ENCODE measurements at regions not wholly inside any gene's neighbourhood (a gene's known extent, or its start where the extent isn't known, plus 50 kb on each side); places are given as distances from the start of the nearest gene placed in this dataset.
"Not testable (repeated sequence)": the region's sequence is repeated elsewhere in the genome, so short reads cannot be mapped to it uniquely, and the experiment has no call there.

DNA sequence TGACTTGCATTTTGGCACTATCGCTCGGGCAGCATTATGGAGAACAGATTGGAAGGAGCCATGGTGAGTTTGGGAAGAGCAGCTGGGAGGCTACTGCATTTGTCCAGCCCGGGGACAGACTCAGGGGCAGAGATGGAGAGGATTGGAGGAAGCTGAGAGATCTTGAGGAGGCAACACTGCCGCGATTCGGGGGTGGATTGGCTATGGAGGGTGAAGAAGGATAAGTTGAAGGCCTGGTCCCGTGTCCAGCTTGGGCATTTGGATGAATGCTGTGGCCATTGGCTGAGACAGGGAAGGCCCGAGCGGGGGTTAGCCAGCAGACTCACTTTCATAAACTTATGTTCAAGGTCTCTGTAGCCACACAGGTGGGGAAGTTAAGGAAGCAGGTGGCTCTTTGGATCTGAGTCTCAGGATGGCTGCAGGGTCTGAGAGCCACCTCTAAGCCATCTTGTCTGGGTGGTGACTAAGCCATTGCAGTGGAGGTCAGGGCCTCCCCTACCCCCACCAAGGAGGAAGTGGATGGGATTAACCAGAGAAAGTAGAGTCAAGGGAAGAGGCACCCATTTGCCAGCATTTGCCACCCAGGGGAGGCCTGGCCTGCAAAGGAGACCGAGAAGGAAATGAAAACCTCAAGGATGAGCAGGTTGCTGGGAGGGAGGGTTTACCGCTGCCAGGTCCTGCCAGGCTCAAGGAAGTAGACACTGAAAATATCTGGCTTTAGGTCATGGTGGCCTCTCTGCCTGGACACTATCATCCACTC is 144.0 kb upstream of the TLE3 start:
- DNase-seq, result no peak

DNA sequence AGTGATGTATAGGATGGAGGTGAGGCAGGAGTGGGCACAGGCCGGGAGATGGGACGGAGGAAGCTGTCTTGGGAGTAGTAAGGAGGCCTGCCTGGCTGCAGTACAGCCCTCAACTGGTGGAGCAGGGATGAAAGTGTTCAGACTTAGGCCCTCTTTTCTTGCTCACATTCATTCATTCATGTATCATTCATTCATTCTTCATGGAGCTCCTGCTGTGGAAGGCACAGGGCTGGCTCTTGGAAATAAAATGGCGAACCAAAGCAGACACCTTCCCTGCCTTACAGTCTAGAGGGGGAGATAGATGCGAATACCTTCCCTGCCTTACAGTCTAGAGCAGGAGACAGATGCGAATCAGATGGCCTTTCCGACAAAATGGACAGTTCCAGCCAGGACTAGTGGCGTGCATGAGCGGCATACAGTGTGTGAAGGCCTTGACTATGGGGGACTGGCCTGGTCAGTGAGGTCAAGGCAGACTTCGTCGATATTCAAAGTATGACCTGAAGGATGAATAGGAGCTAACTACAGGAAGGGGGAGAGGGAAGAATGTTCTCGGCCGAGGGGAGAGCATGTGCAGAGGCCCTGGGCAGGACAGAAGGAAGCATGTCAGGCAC is 143.2 kb upstream of the TLE3 start:
- no peak for DNase-seq

DNA sequence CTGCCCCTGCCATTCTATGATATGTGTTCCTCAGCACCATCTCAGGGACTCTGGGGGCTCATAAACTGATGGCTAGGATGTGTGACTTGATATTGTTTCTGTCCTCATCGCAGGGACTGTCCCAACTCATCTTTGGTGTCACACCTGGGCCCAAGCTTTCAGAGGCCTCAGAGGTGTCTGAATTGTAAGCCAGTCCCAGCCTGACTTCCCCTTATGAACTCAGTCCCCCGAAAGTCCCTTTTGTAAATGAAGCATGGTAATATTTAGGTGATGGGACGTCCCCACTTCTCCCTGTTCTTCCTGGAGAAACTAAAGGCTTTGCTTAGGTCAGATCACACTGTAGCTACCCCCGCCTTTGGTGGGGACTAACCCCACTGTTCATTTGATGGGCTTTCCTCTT is 142.4 kb upstream of the TLE3 start:
- no peak for DNase-seq

DNA sequence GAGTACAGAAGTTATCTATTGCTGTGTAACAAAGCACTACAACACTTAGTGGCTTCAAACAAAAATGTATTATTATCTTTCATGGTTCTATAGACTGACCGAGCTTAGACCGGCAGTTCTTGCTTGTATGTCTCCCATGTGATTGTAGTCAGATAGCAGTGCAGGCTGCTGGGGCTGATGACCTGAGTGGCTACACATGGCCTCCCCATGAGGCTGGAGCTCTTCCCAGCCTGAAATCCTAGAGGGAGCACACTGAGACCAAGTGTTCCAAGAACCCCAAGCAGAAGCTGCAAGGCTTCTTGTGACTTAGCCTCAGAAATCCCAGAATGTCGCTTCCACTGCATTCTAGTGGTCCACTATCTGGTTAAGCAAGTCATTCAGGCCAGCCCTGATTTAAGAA is 141.2 kb upstream of the TLE3 start:
- DNase-seq, result no peak

DNA sequence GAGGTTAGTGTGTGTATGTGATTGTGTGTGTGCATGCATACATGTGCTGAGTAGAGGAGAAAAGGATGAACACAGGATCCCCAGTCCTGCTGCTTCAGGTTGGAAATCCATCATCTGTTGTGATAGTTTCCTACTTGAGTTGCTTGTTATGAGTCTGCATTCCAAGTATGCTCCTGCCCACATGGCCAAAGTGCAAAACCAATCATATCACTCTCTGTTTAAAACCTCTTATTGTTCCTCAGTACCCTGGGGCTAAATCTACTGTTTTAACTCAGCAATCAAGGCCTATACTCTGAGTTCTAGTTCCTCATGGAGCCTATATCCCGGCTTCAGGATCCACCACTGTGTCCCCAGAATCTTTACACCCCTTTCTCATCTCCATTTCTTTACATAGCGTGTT is 139.9 kb upstream of the TLE3 start:
- DNase-seq, result no peak

DNA sequence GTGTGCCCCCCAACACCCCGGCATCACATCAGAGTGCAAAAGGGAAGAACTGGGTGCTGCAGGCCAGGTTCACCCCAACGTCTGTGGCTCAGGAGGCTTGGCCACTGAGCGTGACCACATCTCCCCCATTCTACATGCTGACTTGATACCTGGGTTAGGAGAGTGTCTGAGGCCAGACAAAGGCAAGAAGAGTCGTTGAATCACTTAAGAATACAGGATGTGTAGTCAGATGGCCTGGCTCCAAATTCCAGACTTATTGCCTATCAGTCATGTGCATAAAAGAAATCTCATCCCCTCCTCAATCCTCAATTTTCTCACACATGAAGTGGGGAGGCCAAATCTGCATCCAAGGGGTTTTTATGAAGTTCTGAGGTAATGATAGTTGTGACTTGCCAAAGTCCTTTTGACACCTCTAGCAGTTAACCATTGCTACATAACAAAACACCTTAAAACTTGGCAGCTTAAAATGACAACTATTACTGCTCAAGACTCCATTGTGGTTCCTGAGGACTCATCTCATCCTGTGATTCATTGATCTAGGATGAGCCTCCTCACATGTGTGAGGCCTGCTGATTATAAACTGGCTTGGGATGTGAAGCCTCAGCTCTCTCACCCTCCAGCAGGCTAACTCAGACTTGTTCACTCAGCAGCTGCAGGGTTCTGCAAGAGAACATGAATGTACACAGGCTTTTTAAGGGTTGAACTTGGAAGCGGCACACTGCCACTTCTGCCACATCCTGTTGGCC is 138.8 kb upstream of the TLE3 start:
- DNase-seq, result peak; percentile 97

DNA sequence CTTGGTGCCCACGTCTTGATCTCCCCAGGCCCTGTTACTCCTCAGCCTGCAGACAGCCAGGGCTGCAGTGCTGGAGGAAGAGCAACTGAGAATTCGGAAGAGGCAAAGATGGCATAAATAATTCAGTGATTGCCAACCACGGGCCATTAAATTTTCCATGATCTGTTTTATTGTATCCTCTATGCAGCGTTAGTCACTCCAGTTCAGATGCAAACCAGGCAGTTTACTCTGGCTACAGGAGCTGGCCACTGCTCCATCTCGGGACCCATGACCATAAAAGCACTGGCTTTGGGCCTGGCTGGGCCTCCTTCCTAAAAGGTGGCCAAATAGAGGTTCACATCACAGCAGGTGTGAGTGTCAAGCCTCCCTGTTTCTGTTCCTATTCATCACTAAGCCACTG is 137.6 kb upstream of the TLE3 start:
- DNase-seq, result no peak

DNA sequence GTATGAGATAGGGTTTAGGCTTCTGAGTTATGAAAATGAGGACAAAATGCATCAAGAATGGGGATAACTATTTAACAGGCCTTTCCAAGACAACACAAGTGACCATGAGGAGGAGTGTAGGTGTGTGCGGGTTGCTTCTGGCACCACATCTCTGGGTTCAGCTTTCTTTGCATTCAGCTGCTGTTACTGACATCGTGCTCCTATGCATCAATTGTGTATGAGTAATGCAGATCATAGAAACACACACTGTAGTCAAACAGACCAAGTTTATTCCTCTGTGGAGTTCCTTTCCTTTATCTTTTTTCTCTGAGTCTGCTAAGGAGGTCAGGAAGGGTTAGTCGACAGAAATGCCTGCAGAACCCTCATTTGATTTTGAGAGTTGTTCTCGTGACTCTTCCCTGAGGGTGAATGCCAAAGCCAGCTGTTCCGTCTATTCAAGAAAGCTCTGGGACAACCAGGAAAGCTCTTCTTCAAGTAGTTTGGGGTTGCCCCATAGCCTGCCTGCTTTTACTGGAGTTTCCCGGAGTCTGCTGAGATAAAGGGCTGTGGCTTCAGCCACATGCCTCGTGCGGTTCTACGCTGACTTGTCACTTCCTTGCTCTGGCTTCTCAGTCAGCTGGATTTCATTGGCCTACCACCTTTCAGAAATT is 136.7 kb upstream of the TLE3 start:
- DNase-seq, result peak; percentile 94

DNA sequence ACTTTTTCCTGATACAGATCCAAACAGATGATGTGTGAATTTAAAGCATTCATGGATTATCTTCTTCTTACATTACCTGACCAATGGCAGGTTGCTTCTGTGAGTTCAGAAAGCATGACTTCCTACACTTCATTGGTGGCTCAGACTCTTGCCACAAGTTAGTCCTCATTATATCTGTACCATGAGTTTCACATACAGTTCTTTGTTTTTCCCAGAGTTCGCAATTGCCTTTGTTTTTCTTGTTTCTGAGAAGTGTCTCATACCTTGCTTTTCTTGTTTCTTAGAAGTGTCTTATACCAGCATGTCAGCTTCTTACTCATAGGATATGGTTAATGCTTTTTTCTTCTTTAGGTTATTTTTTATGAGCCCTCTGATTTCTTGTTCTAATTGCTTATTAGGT is 133.8 kb upstream of the TLE3 start:
- DNase-seq, result no peak

DNA sequence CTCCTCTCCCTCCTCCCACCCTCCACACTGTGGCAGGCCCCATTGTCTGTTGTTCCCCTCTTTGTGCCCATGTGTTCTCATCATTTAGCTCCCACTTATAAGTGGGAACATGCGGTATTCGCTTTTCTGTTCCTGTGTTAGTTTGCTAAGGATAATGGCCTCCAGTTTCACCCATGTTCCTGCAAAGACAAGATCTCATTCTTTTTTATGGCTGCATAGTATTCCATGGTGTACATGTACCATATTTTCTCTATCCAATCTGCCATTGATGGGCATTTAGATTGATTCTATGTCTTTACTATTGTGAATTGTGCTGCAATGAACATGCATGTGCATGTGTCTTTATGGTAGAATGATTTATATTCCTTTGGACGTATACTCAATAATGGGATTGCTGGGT is 130.2 kb upstream of the TLE3 start:
- DNase-seq, result not testable (repeated sequence)

DNA sequence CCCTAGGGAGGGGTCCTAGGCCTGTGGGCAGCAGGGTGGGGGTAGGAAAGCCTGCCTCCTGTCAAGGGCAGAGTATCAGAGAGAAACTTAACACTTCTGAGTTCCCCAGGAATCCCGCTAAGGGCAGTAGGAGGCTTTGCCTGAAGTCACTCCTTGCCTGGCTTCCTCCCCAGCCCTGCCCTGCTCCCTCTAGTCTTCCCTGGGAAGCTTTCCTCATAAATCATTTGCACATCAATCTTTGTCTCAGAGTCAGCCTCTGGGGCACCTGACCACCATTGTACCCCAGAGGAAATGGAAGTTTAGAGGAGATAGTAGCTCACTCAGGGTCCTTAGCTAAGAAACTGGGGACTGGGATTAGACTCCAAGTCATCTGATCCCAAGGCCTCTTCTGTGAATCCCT is 129.4 kb upstream of the TLE3 start:
- DNase-seq, result no peak

DNA sequence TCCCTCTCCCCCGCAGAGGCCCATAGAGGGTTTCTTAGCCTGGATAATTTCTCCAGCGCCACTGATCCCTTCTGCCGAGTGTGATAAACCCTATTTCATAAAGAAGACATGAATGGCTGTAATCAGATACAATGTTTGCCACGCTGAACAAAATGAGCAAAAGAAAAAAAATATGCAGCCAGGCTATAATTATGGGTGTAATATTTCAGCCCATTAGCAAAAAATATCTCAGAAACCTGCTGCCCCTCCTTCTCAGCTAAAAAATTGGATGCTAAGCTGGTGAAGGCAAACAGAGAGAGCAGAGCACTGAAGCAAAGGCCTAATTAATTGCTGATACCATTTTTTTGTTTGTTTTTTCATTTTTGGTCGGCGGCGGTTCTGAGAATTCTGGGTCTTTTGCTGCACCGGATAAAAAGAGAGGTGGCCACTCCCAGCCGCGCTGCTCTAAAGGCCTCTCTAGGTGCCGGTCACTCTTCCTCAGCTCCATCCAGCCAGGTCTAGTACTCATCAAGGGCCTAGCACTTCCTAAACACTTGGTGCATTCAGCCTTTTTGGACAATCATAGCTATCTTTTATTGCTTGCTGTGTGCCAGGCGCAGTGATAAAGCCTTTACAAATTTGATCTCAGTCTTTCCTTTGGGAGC is 128.7 kb upstream of the TLE3 start:
- no peak for DNase-seq

DNA sequence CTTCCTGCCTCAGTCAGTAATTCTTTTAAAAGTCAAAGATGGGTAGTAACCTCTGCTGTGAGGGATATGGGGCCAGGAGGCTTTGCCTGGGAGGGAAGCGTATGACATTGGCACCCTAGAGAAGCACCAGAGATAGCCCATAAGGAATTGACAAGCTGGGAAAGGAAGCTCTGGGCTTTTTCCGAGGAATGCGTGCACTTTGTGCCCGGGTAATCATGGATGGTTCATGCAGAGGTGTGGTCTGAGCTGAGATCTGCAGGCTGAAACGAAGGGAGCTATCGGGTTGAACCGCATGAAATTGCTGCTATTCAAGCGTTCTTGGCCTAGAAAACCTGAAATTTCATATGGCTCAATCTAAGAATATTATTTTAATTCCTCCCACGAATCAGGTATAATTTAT is 127.7 kb upstream of the TLE3 start:
- no peak for DNase-seq

DNA sequence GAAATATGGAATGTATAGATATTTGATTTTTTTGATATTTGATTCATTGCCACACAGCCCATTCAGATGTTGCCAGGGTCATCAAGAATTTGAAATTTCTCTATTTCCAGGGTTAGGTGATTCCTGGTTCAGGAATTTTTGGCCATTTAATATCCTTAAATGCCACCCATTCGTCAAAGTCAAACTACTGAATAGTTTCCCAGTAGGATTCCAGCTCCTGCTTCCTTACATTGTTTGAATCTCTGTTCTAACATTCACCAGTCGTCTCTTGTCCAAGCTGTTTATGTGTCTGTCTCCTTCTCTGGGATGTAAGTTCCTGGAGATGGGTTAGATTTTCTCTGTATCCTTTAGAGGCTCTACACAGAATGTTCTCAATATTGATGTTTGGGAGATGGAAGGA is 124.9 kb upstream of the TLE3 start:
- DNase-seq, result peak; percentile 30

DNA sequence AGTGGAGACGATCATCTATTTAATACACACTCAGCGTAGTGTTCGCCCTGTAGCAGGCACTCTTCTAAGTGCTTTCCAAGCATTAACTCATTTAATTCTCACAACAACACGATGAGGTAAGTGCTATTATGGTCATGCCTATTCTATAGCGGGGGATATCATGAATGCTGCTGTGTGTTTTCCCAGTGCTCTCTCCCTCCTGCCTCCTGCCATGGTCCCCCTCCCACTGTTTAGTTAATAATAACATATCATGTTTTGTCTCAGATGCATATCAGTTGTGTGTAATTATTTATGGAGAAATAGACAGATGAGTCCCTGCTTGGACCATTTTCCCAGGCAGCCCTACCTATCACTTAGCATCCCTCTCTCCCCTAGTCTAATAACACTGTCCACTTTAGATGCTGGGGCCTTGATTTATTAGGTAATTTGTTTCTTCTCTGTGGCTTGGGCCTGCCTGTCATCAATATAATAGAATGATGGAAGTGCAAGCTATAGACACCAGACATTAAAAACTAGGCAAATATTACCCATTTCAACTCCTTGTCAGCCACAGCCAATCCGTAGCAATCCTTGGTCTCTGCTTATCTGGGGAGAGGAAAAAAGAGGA is 122.9 kb upstream of the TLE3 start:
- no peak for DNase-seq

DNA sequence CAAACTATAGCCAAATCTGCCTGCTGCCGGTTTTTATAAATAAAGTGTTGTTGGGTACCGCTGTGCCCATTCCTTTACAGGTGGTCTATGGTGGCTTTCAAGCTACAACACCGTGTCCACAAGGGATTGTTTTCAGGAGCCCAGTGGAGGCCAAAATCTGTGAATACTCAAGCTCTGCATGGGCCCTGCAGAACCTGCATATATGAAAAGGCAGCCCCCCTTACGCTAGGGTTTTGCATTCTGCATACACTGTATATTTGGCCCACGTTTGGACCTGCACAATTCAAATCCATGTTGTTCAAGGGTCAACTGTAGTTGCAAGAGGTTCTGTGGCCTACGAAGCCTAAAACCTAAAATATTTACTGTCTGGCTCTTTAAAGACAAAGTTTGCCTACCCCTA is 122.2 kb upstream of the TLE3 start:
- no peak for DNase-seq

DNA sequence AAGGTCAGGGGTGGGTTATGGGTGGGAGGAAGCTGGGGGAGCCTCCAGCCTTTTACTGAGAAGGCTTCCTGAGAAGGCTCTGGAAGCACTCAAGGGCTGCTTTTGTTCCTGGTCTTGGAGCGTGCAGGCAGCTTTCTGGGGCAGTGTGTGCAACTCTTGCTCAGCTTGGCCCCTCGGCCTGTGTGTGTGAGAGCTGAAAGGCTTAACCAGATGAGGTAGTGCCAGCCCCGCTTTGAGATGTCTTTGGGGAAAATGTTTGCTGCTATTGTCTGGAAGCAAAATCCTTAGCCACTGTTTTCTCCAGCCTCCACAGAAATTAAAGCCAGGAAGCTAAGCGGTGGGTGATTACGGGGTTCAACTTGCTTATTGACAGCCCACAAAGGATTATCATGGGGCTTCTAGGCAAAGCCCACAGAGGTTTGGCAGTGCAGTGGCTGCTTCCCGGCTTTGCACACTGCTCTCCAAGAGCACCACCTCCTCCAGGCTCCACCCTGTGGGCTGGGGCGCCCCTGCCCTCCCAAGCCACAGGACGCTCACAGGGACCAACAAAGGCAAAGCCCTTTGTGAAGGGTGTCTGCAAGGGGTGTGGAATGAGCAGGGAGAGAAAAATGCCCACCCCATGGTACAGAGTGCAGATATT is 121.7 kb upstream of the TLE3 start:
- DNase-seq, result no peak

DNA sequence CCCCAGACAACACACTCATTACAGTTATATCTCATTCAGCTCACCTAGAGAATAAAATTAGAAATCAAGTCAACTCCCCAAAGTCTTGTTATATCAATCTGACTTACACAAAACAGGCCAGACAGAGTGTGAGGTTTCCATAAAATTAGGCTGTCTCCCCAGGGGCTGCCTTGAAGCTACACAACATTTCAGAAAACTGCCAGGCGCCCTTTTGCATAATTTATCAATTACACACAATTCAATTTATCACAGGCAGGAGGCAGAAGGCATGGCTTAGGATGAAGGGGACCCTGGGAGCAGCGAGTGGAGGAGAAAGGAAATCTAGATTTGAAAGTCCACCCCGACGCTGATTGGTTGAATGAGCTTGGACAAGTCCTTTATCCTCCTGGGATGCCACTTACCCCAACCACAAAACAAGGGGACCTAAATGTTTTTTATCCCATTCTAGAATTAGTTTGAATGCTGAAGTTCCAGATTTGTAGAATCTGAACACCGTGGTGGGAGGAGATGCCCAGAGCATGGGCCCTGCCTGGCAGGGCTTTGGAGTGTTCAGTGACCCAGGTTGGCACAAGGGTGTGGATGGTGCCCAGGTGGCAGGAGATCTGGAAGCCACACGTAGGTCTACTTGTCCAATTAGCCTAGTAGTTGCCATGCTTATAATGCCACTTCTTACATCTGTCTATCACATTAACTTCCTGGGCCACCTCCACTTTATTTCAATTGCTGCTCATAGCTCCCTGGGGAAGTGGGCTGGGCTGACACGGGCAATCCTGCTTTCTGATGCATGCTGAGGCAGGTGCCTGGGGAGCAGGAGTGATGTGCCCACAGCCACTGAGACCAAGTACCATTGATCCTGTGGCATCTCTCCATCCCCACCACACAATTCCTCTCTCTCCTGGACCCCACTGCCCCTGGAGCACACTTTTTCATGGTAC is 119.8 kb upstream of the TLE3 start:
- DNase-seq, result no peak

DNA sequence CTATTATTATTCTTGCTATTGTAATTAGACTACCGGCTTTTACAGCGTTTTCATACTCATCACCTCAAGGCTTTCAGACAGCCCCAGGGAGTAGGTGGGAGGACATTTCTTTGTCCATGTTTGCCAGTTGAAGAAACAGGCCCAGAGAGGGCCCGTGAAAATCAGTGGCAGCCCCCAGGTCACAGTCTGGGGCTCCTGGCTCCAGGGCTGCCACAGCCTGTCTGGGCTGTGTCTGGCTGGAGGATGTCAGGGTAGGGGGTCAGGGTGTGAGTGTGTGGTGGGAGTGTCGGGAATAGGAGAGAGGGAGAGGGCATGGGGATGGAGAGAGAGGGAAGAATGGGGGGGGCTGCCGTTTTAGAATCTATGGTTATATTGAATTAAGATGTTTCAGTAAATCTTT is 118.2 kb upstream of the TLE3 start:
- no peak for DNase-seq

DNA sequence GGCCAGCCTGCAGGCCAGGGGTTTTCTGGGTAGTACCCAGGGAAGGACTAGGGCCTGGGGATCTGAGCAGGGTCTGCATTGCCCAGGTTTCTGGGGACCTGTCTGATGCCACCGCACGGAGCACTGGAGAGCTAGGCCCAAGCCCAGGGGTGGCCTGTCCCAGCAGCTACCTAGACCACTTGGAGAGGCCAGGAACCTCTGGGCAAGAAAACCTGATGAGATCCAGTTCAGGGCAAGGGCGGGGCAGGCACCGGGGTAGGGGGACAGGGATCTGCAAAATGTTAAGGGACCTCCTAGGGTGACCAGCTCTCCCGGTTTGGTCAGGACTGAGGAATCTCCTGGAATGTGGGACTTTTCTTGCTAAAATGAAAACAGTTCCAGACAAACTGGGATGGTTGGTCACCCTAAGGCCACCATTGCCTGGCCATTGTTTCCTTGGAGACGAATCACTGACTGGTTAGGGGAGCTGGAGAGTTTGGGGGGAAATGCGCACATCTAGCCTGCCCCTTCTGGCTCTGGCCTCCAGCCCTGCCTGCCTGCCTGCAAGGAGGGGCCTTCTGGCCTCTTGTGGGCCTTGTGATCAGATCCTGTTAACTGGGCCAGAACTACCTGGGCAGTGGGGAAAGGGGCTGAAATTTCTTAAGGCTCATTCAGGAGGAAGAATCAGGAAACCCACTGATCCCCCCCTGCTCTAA is 117.4 kb upstream of the TLE3 start:
- no peak for DNase-seq

DNA sequence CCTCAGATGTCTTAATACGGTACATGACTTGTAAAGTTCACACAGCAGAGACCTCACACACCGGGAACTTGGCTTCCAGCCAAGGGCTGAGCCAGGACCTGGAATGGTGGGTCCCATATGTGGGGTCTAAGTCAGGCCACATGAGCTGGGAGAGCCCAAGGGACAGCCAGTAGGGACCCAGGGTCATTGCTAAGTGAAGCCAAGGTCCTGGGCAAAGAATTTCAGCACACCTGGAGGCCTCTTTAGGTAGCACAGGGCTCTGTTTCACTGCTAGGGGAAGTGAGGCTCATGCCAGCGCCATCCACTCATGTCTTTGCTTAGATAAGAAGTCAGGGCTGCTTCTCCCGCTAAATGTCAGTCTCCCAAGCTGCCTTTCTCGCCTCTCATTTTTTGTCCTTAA is 116.6 kb upstream of the TLE3 start:
- DNase-seq, result no peak
